ENCODE measurements at regions not wholly inside any gene's neighbourhood (a gene's known extent, or its start where the extent isn't known, plus 50 kb on each side); places are given as distances from the start of the nearest gene placed in this dataset.

DNA sequence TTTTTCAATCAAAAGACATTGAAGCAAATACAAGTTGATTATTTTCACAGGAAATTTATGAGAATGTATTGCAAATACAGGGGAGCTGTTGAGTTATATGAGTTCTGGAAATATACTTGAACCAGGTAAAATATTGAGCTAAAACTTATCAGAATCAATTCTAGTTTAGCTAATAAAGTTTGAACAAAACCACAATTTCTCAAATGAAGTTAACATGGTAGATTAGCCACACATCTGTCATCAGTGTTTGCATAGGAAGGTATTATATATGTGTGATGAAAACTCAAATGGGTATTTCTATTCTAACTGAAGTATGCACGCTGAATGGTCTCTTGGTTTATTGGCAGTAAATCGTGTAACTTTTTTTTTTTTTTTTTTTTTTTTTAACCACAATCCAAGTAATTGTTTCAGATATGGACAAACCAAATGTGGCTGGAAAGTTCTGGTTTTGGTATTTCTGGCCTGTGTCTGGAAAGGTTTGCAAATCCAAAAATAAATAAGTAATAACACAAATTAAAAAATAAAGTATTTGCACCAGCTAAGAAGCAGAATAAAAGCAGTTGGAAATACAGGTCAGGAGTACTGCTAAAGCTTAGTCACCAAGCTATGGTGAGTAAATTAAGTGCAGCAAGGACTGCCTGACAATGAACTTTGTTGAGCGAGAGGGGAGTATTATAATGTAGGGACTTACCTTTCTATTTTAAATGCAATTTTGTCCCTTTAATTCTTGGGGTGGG, 479.1 kb upstream of the FANCL start:
- no peak for DNase-seq
- WGBS, 3 donors, result 83 to 88% (median 86%) methylated on average over 3 of the region's 3 CpGs
- intact Hi-C loops (cut with DNase I), result no loop called here

DNA sequence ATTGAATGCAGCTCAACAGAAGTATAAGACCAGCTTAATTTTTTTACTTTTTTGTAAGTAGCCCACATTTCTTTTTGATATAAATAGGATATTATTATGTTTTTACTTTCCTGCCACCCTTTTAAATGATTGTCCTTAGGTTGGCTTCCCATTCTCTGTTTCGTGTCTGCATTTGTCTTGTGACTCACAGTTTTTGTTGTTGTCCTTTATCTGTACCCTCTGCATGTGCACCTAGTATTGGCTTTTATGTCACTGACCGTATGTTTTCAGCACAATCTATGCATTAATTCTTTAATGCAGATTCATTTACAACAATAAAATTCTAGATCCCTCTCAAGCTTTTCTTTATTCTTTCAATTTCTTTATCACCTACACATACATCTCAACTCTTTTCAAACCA, 474.2 kb upstream of the FANCL start:
- no peak overlapping the region for H3K27ac ChIP-seq
- H3K27me3 ChIP-seq, result no peaks in the 10 kb centered on the region
- H3K4me3 ChIP-seq, result no peak overlapping the region
- no peak for TF ChIP-seq EP300 (IDR thresholded peaks at IDR 0.05)
- TF ChIP-seq CTCF (IDR thresholded peaks at IDR 0.05), result no peak
- no peak for TF ChIP-seq POLR2A (IDR thresholded peaks at IDR 0.05)
- no peaks in the 10 kb centered on the region for H3K36me3 ChIP-seq
- H3K4me1 ChIP-seq (ENCODE audit: insufficient read depth), result no peaks in the 10 kb centered on the region
- 69 to 87% (median 73%) methylated on average over 2 of the region's 2 CpGs for WGBS, 3 donors
- no peaks in the 10 kb centered on the region for H3K9me3 ChIP-seq
- DNase-seq, result no peak
- intact Hi-C loops (cut with DNase I), result no loop called here

More for the DNA sequence above, 479.1 kb upstream of the FANCL start:
- Histone ChIP-seq H3K4me3 (no peak overlapping the region), H3K27me3 (no peaks in the 10 kb centered on the region), H3K9me3 (no peaks in the 10 kb centered on the region), H3K27ac (no peak overlapping the region), H3K4me1 (ENCODE audit: insufficient read depth) (no peaks in the 10 kb centered on the region), H3K36me3 (no peaks in the 10 kb centered on the region)
- TF ChIP-seq EP300 (IDR thresholded peaks at IDR 0.05) (no peak), CTCF (IDR thresholded peaks at IDR 0.05) (no peak), POLR2A (IDR thresholded peaks at IDR 0.05) (no peak)

DNA sequence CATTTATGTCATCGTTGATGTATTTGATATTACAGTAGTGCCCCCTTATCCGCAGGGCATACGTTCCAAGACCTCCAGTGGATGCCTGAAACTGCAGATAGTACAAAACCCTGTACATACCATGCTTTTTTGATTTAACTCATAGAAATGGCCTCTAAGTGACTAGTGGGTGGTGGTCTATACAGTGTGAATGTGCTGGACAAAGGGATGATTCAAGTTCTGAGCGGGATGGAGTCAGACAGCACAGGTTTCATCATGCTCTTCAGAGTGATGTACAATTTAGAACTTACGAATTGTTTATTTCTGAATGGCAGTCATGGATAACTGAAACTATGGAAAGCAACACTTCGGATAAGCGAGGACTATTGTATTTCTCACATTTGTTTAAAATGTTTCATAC, 473.1 kb upstream of the FANCL start:
- H3K4me1 ChIP-seq (ENCODE audit: insufficient read depth), result no peaks in the 10 kb centered on the region
- WGBS, 3 donors, result 93 to 96% (median 94%) methylated on average over 7 of the region's 7 CpGs
- H3K27me3 ChIP-seq, result no peaks in the 10 kb centered on the region
- H3K4me3 ChIP-seq, result no peak overlapping the region
- TF ChIP-seq POLR2A (IDR thresholded peaks at IDR 0.05) (no peak), EP300 (IDR thresholded peaks at IDR 0.05) (no peak), CTCF (IDR thresholded peaks at IDR 0.05) (no peak)
- H3K9me3 ChIP-seq, result no peaks in the 10 kb centered on the region
- no peak for DNase-seq
- no peak overlapping the region for H3K27ac ChIP-seq
- H3K36me3 ChIP-seq, result no peaks in the 10 kb centered on the region
- intact Hi-C loops (cut with DNase I), result no loop called here

- Histone ChIP-seq H3K36me3 (no peaks in the 10 kb centered on the region), H3K4me3 (no peak overlapping the region), H3K4me1 (ENCODE audit: insufficient read depth) (no peaks in the 10 kb centered on the region), H3K27ac (no peak overlapping the region), H3K27me3 (no peaks in the 10 kb centered on the region), H3K9me3 (no peaks in the 10 kb centered on the region)
- intact Hi-C loops (cut with DNase I), result no loop called here
- no peak for DNase-seq
- WGBS, 3 donors, result 58 to 67% (median 64%) methylated on average over 8 of the region's 8 CpGs
- TF ChIP-seq EP300 (IDR thresholded peaks at IDR 0.05), result no peak
- TF ChIP-seq POLR2A (IDR thresholded peaks at IDR 0.05), result no peak
- TF ChIP-seq CTCF (IDR thresholded peaks at IDR 0.05), result no peak
Observed at GRCh38 chr2:58710795-58711279, 469.7 kb upstream of the FANCL start.
